AG04450 (cell line): ENCODE measurements at regions not wholly inside any gene's neighbourhood (a gene's known extent, or its start where the extent isn't known, plus 50 kb on each side); places are given as distances from the start of the nearest gene placed in this dataset.

ENCODE experiments used
- CTCF ChIA-PET: fragments of 300-600, 350-600 bp; formaldehyde crosslinking; extraction: SDS; loops from one replicate; lab custom pipeline; 2022; ENCODE audit warnings: antibody characterized with exemption, inconsistent platforms; lab: Charles Lee
- POLR2A ChIA-PET: fragments of 350-600 bp; formaldehyde crosslinking; extraction: SDS; loops from one replicate; lab custom pipeline; 2021; ENCODE audit warnings: antibody characterized with exemption, inconsistent platforms; lab: Yijun Ruan, JAX
- DNase-seq: peaks from one replicate; pipeline ENCODE4 v3.0.0-alpha.2; 2011; ENCODE audit warnings: low read depth, low spot score
- H3K27ac ChIP-seq: one replicate; pipeline ENCODE4 v1.5.1; 2012; ENCODE audit warnings: low read depth, low read length, control low read depth
- H3K27me3 ChIP-seq: one replicate; pipeline ENCODE4 v1.6.0; 2012; ENCODE audit warnings: low read length; ENCODE audit not compliant: control insufficient read depth, insufficient read depth
- H3K4me3 ChIP-seq: 2 replicates; pipeline ENCODE4 v1.5.1; 2011; ENCODE audit warnings: mild to moderate bottlenecking, low read depth, low read length, control low read depth
- H3K9me3 ChIP-seq: 2 replicates; pipeline ENCODE4 v1.5.1; 2012; ENCODE audit warnings: low read length; ENCODE audit not compliant: control insufficient read depth, insufficient read depth
- TF ChIP-seq, protein P1 (sequence below): IDR thresholded peaks from 2 replicates; pipeline ENCODE4 v1.5.1; 2011; ENCODE audit warnings: low read depth, low read length, control low read depth, inconsistent platforms

DNA sequence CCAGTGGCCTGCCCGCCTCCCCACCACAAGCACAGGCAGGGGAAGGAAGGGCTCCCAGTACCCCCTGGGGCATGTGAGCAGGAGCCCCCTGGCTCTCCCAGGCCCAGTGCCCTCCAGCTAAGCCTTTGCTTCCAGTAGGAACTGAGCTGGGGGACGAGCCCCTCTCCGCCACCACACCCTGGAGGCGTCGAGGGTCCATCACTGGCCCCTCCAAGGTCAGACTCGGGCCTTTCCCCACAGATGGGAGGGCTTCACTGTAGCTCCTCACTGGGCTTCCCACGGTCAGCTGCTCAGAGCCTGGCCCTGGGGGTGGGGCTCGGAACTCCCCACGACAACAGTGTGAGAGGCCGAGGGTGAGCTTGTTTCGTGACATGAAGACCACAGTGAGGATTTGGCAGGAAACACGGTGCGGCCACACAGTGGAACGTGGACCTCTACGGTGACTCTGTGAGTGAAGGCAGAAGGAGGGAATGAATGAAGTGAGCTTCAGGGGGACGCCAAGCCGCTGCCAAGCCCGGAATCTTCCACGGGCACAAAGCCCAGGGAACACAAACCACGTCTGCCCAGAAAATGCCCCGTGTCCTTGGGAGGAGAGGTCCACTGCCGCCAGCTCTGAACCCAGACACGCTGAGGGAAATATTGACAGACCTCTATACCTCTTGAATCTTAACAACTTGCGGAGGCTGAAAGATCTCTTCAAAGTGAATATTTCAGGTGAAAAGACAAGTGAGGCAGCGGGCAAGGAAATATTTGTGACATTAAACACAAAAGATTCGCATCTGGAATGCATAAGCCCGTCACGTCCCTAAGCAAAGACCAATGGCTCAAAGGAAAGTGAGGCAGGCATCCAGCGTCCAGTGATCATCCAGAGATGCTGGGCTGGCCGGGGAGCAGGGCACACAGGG is 144.8 kb upstream of the GPC1 start:
- Histone ChIP-seq H3K9me3 (no peaks in the 10 kb centered on the region; the same call in 1 of the 2 replicates), H3K27ac (no peak overlapping the region), H3K4me3 (no peak overlapping the region), H3K27me3 (peaks cover 35% of the 10 kb centered on the region)
- TF ChIP-seq, protein P1, sequence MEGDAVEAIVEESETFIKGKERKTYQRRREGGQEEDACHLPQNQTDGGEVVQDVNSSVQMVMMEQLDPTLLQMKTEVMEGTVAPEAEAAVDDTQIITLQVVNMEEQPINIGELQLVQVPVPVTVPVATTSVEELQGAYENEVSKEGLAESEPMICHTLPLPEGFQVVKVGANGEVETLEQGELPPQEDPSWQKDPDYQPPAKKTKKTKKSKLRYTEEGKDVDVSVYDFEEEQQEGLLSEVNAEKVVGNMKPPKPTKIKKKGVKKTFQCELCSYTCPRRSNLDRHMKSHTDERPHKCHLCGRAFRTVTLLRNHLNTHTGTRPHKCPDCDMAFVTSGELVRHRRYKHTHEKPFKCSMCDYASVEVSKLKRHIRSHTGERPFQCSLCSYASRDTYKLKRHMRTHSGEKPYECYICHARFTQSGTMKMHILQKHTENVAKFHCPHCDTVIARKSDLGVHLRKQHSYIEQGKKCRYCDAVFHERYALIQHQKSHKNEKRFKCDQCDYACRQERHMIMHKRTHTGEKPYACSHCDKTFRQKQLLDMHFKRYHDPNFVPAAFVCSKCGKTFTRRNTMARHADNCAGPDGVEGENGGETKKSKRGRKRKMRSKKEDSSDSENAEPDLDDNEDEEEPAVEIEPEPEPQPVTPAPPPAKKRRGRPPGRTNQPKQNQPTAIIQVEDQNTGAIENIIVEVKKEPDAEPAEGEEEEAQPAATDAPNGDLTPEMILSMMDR, result no peak
- no peak for DNase-seq
- CTCF ChIA-PET, result no interaction called here
- POLR2A ChIA-PET, result no interaction called here

DNA sequence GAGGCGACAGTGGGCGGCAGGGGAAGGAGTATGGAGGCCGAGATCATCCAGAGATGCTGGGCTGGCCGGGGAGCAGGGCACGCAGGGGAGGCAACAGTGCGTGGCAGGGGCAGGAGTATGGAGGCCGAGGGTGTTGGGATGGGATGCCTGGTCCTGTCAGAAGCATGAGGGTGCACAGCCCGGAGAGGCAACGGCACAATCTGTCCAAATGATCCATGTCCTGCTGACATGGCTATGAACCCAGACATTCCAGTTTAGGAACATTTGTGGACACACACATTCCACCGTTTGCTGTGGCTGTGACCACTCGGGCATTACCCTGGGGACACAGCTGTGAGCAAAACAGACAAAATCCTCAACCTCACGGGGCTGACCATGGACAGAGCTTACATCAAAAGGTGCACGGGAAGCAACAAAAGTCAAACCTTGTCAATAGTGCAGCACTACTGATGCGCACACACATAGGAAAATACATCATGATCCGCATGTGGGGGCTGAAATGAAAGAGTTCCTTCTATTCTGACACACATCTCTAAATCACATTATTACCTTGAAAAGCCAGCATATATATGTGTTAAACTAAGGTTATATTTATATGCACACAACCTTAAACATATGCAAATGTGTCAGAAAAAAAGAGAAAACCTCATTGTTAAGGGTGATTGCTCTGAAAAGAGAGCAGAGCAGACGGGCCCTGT is 144.0 kb upstream of the GPC1 start:
- peaks cover 28% of the 10 kb centered on the region for H3K27me3 ChIP-seq
- POLR2A ChIA-PET, result no interaction called here
- H3K4me3 ChIP-seq, result no peak overlapping the region
- H3K27ac ChIP-seq, result no peak overlapping the region
- CTCF ChIA-PET, result no interaction called here
- DNase-seq, result no peak
- TF ChIP-seq, protein P1, result no peak
- no peaks in the 10 kb centered on the region; the same call in 1 of the 2 replicates for H3K9me3 ChIP-seq

DNA sequence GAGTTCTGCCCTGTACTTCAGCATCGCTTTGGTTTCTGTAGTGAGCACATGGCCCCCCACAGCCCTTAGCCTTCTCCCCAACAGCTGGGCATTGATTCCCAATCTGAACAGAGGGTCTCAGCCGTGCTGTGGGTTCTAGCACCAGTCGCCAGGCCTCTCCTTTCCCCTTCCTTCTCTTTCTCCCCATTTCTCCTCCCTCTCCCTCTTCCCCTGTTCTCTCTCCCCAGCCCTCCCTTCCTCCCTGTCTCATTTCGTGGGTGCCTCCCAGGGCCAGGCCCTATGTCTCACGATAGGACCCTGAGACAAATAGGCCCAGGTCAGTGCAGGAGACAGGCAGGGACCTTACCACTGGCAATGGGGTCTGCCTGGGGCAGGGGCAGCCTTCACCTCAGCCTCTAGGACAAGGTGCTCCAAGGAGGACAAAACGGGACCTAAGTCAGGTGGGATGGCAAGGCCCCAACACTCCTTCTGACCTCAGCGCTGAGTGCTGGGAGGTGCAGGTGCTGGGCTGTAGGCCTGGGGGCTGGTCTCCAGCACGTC is 143.4 kb upstream of the GPC1 start:
- Histone ChIP-seq H3K4me3 (no peak overlapping the region), H3K9me3 (no peaks in the 10 kb centered on the region; the same call in 1 of the 2 replicates), H3K27me3 (peaks cover 26% of the 10 kb centered on the region), H3K27ac (no peak overlapping the region)
- TF ChIP-seq, protein P1, result no peak
- ChIA-PET CTCF (no interaction called here), POLR2A (no interaction called here)
- no peak for DNase-seq

DNA sequence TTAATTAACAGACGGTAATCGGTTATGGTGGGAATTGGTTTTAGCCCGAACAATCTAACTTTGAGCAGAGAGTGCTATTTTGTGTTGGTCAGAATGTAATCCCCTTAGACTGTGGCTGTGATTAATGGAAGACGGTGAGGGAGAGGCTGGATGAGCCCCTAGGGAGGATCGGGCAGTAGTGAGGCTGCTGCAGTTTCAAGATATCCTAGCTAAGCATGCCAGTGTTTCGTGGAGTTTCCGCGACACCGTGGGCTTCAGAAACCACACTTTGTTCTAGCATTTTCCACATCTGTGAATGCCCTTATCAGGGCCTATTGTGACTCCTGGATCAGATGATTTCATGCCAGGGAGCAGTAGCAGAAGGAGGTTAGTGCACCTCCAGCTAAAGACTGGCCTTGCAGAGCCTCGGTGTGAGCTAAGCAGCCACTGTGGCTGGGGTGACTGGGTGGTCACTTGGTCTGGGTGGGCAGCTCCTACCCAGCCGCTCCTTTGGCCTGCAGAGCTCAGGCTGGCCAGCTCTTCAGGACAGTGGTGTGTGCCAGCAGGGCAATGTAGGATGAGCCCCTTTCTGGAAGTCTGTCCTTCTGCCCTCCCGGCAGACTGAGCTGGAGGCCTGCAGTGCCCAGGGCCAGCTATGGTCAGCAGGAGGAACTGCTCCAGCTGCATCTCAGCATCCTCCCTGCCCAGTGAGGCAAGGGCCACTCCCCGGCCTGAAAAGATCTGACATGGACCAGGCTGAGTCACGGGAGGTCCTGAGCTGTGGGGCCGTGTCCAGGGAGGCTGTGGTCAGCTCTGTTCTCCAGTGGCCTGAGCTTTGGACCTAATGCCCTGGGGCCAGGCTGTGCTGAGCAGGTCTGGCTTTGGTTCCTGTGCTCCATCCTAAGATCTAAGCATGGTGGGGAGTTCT is 142.6 kb upstream of the GPC1 start:
- TF ChIP-seq, protein P1, result no peak
- DNase-seq, result no peak
- POLR2A ChIA-PET, result no interaction called here
- CTCF ChIA-PET, result no interaction called here
- H3K4me3 ChIP-seq, result no peak overlapping the region
- H3K27me3 ChIP-seq, result peaks cover 23% of the 10 kb centered on the region
- H3K27ac ChIP-seq, result no peak overlapping the region
- no peaks in the 10 kb centered on the region for H3K9me3 ChIP-seq
